Uterus (tissue), 2 donors: ENCODE measurements at regions not wholly inside any gene's neighbourhood (a gene's known extent, or its start where the extent isn't known, plus 50 kb on each side); places are given as distances from the start of the nearest gene placed in this dataset.

Experiments
- POLR2A ChIP-seq, 2 donors: fragments of 450-650 bp; IDR thresholded peaks; one replicate each; pipeline ENCODE4 v1.6.1; 2016; ENCODE audit warnings: antibody characterized with exemption in 2 of 2, mild to moderate bottlenecking in 1 of 2, moderate library complexity in 1 of 2
- TF ChIP-seq, protein P1 (sequence below), 4 experiments: fragments of 200-600 bp in 2 of 4; fragments of 450-650 bp in 2 of 4; sonication (generic) in 2 of 4; IDR thresholded peaks; one replicate each; pipeline ENCODE4 v1.5.1; 2016 to 2019; ENCODE audit warnings: antibody characterized with exemption in 4 of 4, mild to moderate bottlenecking in 2 of 4, moderate library complexity in 1 of 4

DNA sequence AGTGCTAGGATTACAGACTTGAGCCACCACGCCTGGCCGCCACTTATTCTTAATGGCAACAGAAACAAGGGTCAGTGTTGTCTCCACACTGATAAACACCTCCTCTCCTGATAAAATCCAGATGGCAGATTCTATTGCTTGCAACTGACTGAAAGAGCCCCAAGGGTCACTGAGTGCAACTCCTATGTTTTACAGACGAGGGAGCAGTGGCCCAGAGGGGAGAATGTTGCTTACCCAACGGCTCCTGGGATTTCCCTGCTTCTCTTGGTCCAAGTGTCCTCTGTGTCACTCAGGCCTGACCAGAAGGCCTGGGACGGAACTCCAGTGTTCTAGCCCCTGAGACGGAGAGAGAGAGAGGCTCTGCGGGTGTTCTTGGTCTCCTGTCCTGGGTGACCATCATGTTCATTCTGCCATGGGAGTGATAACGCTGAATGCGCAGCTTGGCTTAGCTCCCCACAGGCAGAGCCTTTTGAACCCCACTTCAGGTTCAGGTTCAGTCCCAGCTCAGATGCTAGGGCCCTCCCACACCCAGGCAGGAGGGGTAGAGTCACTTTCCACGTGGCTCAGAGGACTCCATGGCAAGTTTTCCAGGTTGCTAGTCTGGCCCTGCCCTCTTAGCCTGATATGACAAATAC lies 77.3 kb upstream of the NLRP1 start:
- TF ChIP-seq POLR2A (IDR thresholded peaks at IDR 0.05), result no peak
- TF ChIP-seq, protein P1, sequence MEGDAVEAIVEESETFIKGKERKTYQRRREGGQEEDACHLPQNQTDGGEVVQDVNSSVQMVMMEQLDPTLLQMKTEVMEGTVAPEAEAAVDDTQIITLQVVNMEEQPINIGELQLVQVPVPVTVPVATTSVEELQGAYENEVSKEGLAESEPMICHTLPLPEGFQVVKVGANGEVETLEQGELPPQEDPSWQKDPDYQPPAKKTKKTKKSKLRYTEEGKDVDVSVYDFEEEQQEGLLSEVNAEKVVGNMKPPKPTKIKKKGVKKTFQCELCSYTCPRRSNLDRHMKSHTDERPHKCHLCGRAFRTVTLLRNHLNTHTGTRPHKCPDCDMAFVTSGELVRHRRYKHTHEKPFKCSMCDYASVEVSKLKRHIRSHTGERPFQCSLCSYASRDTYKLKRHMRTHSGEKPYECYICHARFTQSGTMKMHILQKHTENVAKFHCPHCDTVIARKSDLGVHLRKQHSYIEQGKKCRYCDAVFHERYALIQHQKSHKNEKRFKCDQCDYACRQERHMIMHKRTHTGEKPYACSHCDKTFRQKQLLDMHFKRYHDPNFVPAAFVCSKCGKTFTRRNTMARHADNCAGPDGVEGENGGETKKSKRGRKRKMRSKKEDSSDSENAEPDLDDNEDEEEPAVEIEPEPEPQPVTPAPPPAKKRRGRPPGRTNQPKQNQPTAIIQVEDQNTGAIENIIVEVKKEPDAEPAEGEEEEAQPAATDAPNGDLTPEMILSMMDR (IDR thresholded peaks at IDR 0.05), result no peak
